ENCODE measurements at regions not wholly inside any gene's neighbourhood (a gene's known extent, or its start where the extent isn't known, plus 50 kb on each side); places are given as distances from the start of the nearest gene placed in this dataset.

- Histone ChIP-seq H3K4me3 (replicated peaks; ENCODE audit: insufficient read depth, low read length) (no peak overlapping the region), H3K27ac (replicated peaks) (no peak overlapping the region), H3K27me3 (ENCODE audit: insufficient read depth, poor library complexity, severe bottlenecking) (no peaks in the 10 kb centered on the region)
- TF ChIP-seq, protein P1, sequence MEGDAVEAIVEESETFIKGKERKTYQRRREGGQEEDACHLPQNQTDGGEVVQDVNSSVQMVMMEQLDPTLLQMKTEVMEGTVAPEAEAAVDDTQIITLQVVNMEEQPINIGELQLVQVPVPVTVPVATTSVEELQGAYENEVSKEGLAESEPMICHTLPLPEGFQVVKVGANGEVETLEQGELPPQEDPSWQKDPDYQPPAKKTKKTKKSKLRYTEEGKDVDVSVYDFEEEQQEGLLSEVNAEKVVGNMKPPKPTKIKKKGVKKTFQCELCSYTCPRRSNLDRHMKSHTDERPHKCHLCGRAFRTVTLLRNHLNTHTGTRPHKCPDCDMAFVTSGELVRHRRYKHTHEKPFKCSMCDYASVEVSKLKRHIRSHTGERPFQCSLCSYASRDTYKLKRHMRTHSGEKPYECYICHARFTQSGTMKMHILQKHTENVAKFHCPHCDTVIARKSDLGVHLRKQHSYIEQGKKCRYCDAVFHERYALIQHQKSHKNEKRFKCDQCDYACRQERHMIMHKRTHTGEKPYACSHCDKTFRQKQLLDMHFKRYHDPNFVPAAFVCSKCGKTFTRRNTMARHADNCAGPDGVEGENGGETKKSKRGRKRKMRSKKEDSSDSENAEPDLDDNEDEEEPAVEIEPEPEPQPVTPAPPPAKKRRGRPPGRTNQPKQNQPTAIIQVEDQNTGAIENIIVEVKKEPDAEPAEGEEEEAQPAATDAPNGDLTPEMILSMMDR (IDR thresholded peaks at IDR 0.05; ENCODE audit: insufficient read depth, low read length) = no peak
- TF ChIP-seq SPI1 (IDR thresholded peaks at IDR 0.05; ENCODE audit: borderline replicate concordance, low read depth) = no peak
- no peak for TF ChIP-seq GABPA (IDR thresholded peaks at IDR 0.05; ENCODE audit: low read depth)
- TF ChIP-seq POLR2AphosphoS5 (IDR thresholded peaks at IDR 0.05; ENCODE audit: low read depth) = no peak
- TF ChIP-seq, protein P2, sequence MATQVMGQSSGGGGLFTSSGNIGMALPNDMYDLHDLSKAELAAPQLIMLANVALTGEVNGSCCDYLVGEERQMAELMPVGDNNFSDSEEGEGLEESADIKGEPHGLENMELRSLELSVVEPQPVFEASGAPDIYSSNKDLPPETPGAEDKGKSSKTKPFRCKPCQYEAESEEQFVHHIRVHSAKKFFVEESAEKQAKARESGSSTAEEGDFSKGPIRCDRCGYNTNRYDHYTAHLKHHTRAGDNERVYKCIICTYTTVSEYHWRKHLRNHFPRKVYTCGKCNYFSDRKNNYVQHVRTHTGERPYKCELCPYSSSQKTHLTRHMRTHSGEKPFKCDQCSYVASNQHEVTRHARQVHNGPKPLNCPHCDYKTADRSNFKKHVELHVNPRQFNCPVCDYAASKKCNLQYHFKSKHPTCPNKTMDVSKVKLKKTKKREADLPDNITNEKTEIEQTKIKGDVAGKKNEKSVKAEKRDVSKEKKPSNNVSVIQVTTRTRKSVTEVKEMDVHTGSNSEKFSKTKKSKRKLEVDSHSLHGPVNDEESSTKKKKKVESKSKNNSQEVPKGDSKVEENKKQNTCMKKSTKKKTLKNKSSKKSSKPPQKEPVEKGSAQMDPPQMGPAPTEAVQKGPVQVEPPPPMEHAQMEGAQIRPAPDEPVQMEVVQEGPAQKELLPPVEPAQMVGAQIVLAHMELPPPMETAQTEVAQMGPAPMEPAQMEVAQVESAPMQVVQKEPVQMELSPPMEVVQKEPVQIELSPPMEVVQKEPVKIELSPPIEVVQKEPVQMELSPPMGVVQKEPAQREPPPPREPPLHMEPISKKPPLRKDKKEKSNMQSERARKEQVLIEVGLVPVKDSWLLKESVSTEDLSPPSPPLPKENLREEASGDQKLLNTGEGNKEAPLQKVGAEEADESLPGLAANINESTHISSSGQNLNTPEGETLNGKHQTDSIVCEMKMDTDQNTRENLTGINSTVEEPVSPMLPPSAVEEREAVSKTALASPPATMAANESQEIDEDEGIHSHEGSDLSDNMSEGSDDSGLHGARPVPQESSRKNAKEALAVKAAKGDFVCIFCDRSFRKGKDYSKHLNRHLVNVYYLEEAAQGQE (IDR thresholded peaks at IDR 0.05; ENCODE audit: insufficient replicate concordance, low read depth) = no peak
- no peak for DNase-seq (ENCODE audit: low read depth in 1 of 2, low spot score in 1 of 2)
Observed at GRCh38 chr2:123157016-123157415, 868.1 kb upstream of the CNTNAP5 start.

GRCh38 chr2:123162400-123163016 is 862.6 kb upstream of the CNTNAP5 start:
- H3K4me3 ChIP-seq (replicated peaks; ENCODE audit: insufficient read depth, low read length) = no peak overlapping the region
- no peak overlapping the region for H3K27ac ChIP-seq (replicated peaks)
- TF ChIP-seq SPI1 (IDR thresholded peaks at IDR 0.05; ENCODE audit: borderline replicate concordance, low read depth) = no peak
- no peak for TF ChIP-seq POLR2AphosphoS5 (IDR thresholded peaks at IDR 0.05; ENCODE audit: low read depth)
- TF ChIP-seq GABPA (IDR thresholded peaks at IDR 0.05; ENCODE audit: low read depth) = no peak
- TF ChIP-seq, protein P1 (IDR thresholded peaks at IDR 0.05; ENCODE audit: insufficient read depth, low read length) = no peak
- TF ChIP-seq, protein P2 (IDR thresholded peaks at IDR 0.05; ENCODE audit: insufficient replicate concordance, low read depth) = no peak
- H3K27me3 ChIP-seq (ENCODE audit: insufficient read depth, poor library complexity, severe bottlenecking) = no peaks in the 10 kb centered on the region
- DNase-seq (ENCODE audit: low read depth in 1 of 2, low spot score in 1 of 2) = no peak

GRCh38 chr2:123163398-123163797 is 861.7 kb upstream of the CNTNAP5 start:
- TF ChIP-seq SPI1 (IDR thresholded peaks at IDR 0.05; ENCODE audit: borderline replicate concordance, low read depth) (no peak), POLR2AphosphoS5 (IDR thresholded peaks at IDR 0.05; ENCODE audit: low read depth) (no peak), GABPA (IDR thresholded peaks at IDR 0.05; ENCODE audit: low read depth) (no peak)
- TF ChIP-seq, protein P1 (IDR thresholded peaks at IDR 0.05; ENCODE audit: insufficient read depth, low read length) = no peak
- TF ChIP-seq, protein P2 (IDR thresholded peaks at IDR 0.05; ENCODE audit: insufficient replicate concordance, low read depth) = no peak
- no peak for DNase-seq (ENCODE audit: low read depth in 1 of 2, low spot score in 1 of 2)
- Histone ChIP-seq H3K27ac (replicated peaks) (no peak overlapping the region), H3K27me3 (ENCODE audit: insufficient read depth, poor library complexity, severe bottlenecking) (no peaks in the 10 kb centered on the region), H3K4me3 (replicated peaks; ENCODE audit: insufficient read depth, low read length) (no peak overlapping the region)

Measured in HL-60 (cell line).